OCI-LY1 (cell line): ENCODE measurements at regions not wholly inside any gene's neighbourhood (a gene's known extent, or its start where the extent isn't known, plus 50 kb on each side); places are given as distances from the start of the nearest gene placed in this dataset.

Experiments used
- H2AFZ ChIP-seq: fragments of 200-600 bp; sonication (generic), shearing (Covaris generic); 2 replicates; pipeline ENCODE4 v1.6.0; 2014; ENCODE audit warnings: antibody characterized with exemption, mild to moderate bottlenecking, low read length
- H3F3A ChIP-seq: fragments of 200-600 bp; sonication (generic), shearing (Covaris generic); 2 replicates; pipeline ENCODE4 v1.6.0; 2014; ENCODE audit warnings: mild to moderate bottlenecking, antibody characterized with exemption, low read length, moderate library complexity; ENCODE audit not compliant: insufficient read depth
- H3K27ac ChIP-seq: fragments of 200-600 bp; sonication (generic); 2 replicates; pipeline ENCODE4 v1.5.1; 2014; ENCODE audit warnings: low read length, mixed run types, mild to moderate bottlenecking, low read depth; ENCODE audit not compliant: poor library complexity, severe bottlenecking
- H3K27me3 ChIP-seq: fragments of 200-600 bp; sonication (generic); 2 replicates; pipeline ENCODE4 v1.6.0; 2014; ENCODE audit warnings: antibody characterized with exemption, mild to moderate bottlenecking, low read length, moderate library complexity; ENCODE audit not compliant: insufficient read depth
- H3K36me3 ChIP-seq: fragments of 200-600 bp; sonication (generic); 2 replicates; pipeline ENCODE4 v1.6.1; 2014; ENCODE audit warnings: mild to moderate bottlenecking, antibody characterized with exemption, low read length, moderate library complexity, mixed read lengths; ENCODE audit not compliant: insufficient read depth
- H3K4me1 ChIP-seq: fragments of 200-600 bp; sonication (generic); 2 replicates; pipeline ENCODE4 v1.5.1; 2014; ENCODE audit warnings: mild to moderate bottlenecking, low read length, moderate library complexity; ENCODE audit not compliant: insufficient read depth, severe bottlenecking
- H3K4me2 ChIP-seq: fragments of 200-600 bp; sonication (generic), shearing (Covaris generic); 2 replicates; pipeline ENCODE4 v1.6.1; 2014; ENCODE audit warnings: low read length
- H3K4me3 ChIP-seq: fragments of 200-600 bp; sonication (generic); 2 replicates; pipeline ENCODE4 v1.5.1; 2014; ENCODE audit warnings: low read length, low read depth, mild to moderate bottlenecking, mixed read lengths; ENCODE audit not compliant: poor library complexity, severe bottlenecking
- H3K79me2 ChIP-seq: fragments of 200-600 bp; shearing (Covaris generic); 2 replicates; pipeline ENCODE4 v1.6.1; 2016; ENCODE audit warnings: mixed run types, low read length, mixed read lengths; ENCODE audit not compliant: insufficient read depth
- H3K9ac ChIP-seq: fragments of 200-600 bp; sonication (generic), shearing (Covaris generic); 2 replicates; pipeline ENCODE4 v1.6.1; 2014; ENCODE audit warnings: mild to moderate bottlenecking, low read length, mixed read lengths
- H3K9me2 ChIP-seq: fragments of 200-600 bp; sonication (generic), shearing (Covaris generic); 2 replicates; pipeline ENCODE4 v1.6.1; 2014; ENCODE audit warnings: low read depth, mild to moderate bottlenecking, low read length, mixed read lengths
- H3K9me3 ChIP-seq: fragments of 200-600 bp; shearing (Covaris generic); 2 replicates; pipeline ENCODE4 v1.6.1; 2014; ENCODE audit warnings: low read length, mixed read lengths
- H4K20me1 ChIP-seq: fragments of 200-600 bp; sonication (generic), shearing (Covaris generic); 2 replicates; pipeline ENCODE4 v1.6.0; 2016; ENCODE audit warnings: mild to moderate bottlenecking, low read length; ENCODE audit not compliant: insufficient read depth
- EZH2 ChIP-seq: fragments of 200-600 bp; sonication (generic), shearing (Covaris generic); IDR thresholded peaks from 2 replicates; pipeline ENCODE4 v1.8.0; 2017; ENCODE audit warnings: borderline replicate concordance, mixed run types, mild to moderate bottlenecking, antibody characterized with exemption, low read length, moderate library complexity, mixed read lengths
- TF ChIP-seq, protein P1 (sequence below): fragments of 200-600 bp; sonication (generic), shearing (Covaris generic); IDR thresholded peaks from 2 replicates; pipeline ENCODE4 v1.5.1; 2017; ENCODE audit warnings: mild to moderate bottlenecking, antibody characterized with exemption, low read length, moderate library complexity, mixed read lengths

DNA sequence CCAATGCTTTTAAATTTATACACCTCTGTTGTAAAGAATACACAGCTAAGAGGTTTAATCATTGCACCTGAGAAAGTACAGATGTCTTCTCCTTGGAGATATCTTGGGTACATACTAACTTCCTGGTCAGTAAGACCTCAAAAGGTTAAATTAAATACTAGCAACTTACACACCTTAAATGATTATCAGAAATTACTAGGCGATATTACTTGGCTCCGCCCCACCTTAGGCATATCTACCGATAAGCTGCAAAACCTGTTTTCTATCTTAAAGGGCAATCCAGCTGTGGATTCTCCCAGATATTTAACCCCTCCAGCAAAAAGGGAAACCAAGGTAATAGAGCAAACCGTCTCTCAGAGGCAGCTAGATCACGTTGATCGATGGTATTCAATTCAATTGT, 819.4 kb downstream of the FAM133A start:
- Histone ChIP-seq H3K9me3 (no peaks in the 10 kb centered on the region), H3K4me2 (no peak overlapping the region), H3K9me2 (no peaks in the 10 kb centered on the region), H3K4me3 (no peak overlapping the region), H3K27ac (no peak overlapping the region), H3F3A (no peaks in the 10 kb centered on the region), H3K36me3 (no peaks in the 10 kb centered on the region), H4K20me1 (no peaks in the 10 kb centered on the region), H3K79me2 (no peaks in the 10 kb centered on the region), H3K9ac (no peak overlapping the region), H2AFZ (no peak overlapping the region), H3K4me1 (no peaks in the 10 kb centered on the region), H3K27me3 (no peaks in the 10 kb centered on the region)
- TF ChIP-seq, protein P1, sequence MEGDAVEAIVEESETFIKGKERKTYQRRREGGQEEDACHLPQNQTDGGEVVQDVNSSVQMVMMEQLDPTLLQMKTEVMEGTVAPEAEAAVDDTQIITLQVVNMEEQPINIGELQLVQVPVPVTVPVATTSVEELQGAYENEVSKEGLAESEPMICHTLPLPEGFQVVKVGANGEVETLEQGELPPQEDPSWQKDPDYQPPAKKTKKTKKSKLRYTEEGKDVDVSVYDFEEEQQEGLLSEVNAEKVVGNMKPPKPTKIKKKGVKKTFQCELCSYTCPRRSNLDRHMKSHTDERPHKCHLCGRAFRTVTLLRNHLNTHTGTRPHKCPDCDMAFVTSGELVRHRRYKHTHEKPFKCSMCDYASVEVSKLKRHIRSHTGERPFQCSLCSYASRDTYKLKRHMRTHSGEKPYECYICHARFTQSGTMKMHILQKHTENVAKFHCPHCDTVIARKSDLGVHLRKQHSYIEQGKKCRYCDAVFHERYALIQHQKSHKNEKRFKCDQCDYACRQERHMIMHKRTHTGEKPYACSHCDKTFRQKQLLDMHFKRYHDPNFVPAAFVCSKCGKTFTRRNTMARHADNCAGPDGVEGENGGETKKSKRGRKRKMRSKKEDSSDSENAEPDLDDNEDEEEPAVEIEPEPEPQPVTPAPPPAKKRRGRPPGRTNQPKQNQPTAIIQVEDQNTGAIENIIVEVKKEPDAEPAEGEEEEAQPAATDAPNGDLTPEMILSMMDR, result no peak
- TF ChIP-seq EZH2, result no peak

DNA sequence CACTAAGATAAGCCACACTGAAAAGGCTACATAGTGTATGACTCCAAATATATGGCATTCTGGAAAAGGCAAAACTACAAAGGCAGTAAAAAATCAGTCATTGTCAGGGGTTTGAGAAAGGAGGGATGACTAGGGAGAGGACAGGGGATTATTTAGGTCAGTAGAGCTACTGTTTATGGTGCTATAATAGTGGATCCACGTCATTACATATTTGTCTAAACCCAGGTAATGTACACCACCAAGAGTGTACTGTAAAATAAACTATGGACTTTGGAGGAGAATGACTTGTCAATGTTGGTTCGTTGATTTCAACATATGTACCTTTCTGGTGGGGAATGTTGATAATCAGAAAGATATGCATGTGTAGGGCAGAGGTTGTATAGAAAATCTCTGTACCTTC, 837.6 kb downstream of the FAM133A start:
- TF ChIP-seq, protein P1, result no peak
- no peak for TF ChIP-seq EZH2
- H3K9ac ChIP-seq, result no peak overlapping the region
- H3K4me1 ChIP-seq, result no peaks in the 10 kb centered on the region
- H2AFZ ChIP-seq, result no peak overlapping the region
- H3K9me2 ChIP-seq, result no peaks in the 10 kb centered on the region
- H3K9me3 ChIP-seq, result no peaks in the 10 kb centered on the region
- H3K27me3 ChIP-seq, result no peaks in the 10 kb centered on the region
- H3K27ac ChIP-seq, result no peak overlapping the region
- no peaks in the 10 kb centered on the region for H3K36me3 ChIP-seq
- H3K4me3 ChIP-seq, result no peak overlapping the region
- H3F3A ChIP-seq, result no peaks in the 10 kb centered on the region
- no peaks in the 10 kb centered on the region for H4K20me1 ChIP-seq
- no peak overlapping the region for H3K4me2 ChIP-seq
- H3K79me2 ChIP-seq, result no peaks in the 10 kb centered on the region

DNA sequence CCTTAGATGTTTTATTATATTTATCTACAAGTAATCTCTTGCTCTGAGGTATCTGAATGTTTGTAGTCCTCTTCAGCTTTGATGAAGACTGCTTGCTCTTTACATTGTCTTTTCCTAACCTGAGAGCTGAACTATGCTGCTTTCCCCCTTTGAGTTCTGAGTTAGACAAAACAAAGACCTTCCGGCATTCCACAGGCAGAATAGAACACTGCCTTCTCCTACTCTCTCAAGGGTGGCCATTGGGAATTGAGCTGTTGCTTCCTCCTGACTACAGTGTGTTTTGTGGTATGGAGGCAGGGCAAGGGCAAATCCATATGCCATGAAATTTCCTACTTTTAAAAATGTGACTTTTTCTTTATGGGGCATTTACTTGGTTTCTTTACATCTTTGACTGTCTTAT, 841.0 kb downstream of the FAM133A start:
- no peak for TF ChIP-seq EZH2
- TF ChIP-seq, protein P1, result no peak
- H2AFZ ChIP-seq, result no peak overlapping the region
- H3K4me3 ChIP-seq, result no peak overlapping the region

More for the DNA sequence above, 841.0 kb downstream of the FAM133A start:
- Histone ChIP-seq H3K4me2 (no peak overlapping the region), H3K27ac (no peak overlapping the region), H3K9me2 (no peaks in the 10 kb centered on the region), H3K4me1 (no peaks in the 10 kb centered on the region), H3K9ac (no peak overlapping the region), H4K20me1 (no peaks in the 10 kb centered on the region), H3K9me3 (no peaks in the 10 kb centered on the region), H3K79me2 (no peaks in the 10 kb centered on the region), H3K27me3 (no peaks in the 10 kb centered on the region), H3F3A (no peaks in the 10 kb centered on the region), H3K36me3 (no peaks in the 10 kb centered on the region)
